GM21381 (cell line): ENCODE measurements at regions not wholly inside any gene's neighbourhood (a gene's known extent, or its start where the extent isn't known, plus 50 kb on each side); places are given as distances from the start of the nearest gene placed in this dataset.
"Not testable (repeated sequence)": the region's sequence is repeated elsewhere in the genome, so short reads cannot be mapped to it uniquely, and the experiment has no call there.

ENCODE experiments used
- ATAC-seq: cut with Tn5 transposase; IDR thresholded peaks from one replicate; pipeline ENCODE4 v1.9.1; 2021; ENCODE audit warnings: mild to moderate bottlenecking, moderate library complexity; ENCODE audit not compliant: unreplicated experiment

DNA sequence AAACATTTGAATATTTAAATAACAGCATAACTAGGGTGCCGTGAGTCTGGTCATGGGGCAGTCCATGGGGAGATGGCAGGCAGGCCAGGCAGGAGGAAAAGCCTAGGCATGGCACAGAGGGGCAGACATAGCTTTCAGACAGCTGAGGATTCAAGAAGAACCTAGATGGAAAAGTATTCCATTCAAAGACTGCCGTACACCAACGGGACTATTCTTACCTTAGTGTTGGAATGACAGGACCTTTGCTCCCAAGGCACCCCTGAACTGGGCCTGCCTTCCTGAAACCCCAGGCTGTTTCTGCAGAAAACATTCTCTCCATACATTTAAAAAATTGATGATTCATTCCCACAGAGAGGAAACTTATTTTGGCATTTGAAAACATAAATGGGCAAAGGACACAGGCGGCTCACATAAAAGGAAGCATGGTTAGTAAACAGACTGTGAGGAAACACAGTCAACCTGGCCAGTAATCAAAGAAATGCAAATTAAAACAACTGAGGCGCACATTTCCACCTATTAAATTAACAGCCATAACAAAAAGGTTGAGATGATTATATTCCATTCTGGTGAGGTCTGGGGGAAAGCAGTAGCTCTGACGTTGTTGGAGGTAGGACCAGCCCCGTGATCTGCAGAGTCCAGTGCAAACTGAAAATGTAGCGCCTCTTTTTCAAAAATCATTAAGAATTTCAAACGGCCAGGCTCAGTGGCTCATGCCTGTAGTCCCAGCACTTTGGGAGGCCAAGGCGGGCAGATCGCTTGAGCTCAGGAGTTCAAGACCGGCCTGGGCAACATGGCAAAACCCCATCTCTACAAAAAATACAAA is 71.3 kb upstream of the SMAD3 start:
- ATAC-seq, result no peak

DNA sequence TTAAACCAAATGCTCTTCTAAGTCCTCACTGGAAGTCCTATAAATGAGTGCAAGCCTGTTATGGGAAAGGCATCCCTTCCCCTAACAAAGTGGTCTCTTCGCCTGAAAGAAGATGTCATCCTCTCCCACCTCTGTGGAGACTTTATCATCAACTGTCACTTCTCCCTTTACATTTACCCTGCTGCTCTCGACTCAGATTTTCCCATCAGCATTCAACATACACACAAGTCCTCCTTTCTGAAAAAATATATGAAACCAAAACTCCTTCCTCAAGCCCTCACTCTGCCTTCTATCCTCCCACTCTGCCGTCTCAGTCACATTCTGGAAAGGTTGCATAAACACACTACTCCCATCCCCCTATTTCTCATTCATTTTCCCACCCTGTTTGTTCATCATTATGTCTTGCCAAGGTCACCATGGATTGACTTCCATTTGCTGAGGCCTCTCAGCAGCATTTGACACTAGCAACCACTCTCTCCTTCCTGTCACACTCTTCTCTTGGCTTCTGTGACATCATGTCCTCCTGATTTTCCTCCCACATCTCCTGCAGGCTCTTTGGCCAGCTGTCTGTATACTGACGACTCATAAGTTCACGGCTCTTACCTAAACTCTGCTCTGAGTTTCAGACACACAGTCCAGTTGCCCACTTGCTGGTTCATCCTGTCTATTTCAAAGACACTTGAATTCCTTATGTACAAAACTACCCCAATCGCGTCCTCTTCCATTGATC is 70.3 kb upstream of the SMAD3 start:
- ATAC-seq, result no peak

GRCh38 chr15:66996094-66996493 is 69.3 kb upstream of the SMAD3 start:
- no peak for ATAC-seq

DNA sequence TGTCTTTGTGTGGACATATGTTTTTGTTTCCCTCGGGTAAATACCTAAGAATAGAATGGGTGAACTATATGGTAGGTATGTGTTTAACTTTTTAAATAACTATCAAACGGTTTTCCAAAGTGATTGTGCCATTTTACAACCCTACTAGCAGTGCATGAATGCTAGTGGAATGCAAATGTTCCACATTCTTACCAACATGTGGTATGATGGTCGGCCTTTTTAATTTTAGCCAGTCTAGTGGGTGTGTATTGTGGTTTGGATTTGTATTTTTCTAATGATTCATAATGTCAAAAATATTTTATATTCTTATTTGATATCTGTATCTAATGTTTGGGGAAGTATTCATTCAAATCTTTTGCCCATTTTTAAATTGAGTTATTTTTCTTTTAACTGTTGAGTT is 68.2 kb upstream of the SMAD3 start:
- no peak for ATAC-seq

DNA sequence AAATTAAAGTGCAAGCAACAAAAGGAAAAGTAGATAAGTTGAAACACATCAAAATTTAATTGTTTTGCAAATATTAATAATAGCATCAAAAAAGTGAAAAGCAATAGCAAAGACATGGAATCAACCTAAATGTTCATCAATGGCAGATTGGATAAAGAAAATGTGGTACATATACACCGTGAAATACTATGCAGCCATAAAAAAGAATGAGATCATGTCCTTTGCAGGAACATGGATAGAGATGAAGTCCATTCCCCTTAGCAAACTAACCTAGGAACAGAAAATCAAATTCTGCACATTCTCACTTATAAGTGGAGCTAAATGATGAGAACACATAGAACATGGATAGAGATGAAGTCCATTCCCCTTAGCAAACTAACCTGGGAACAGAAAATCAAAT is 67.2 kb upstream of the SMAD3 start:
- ATAC-seq, result not testable (repeated sequence)

DNA sequence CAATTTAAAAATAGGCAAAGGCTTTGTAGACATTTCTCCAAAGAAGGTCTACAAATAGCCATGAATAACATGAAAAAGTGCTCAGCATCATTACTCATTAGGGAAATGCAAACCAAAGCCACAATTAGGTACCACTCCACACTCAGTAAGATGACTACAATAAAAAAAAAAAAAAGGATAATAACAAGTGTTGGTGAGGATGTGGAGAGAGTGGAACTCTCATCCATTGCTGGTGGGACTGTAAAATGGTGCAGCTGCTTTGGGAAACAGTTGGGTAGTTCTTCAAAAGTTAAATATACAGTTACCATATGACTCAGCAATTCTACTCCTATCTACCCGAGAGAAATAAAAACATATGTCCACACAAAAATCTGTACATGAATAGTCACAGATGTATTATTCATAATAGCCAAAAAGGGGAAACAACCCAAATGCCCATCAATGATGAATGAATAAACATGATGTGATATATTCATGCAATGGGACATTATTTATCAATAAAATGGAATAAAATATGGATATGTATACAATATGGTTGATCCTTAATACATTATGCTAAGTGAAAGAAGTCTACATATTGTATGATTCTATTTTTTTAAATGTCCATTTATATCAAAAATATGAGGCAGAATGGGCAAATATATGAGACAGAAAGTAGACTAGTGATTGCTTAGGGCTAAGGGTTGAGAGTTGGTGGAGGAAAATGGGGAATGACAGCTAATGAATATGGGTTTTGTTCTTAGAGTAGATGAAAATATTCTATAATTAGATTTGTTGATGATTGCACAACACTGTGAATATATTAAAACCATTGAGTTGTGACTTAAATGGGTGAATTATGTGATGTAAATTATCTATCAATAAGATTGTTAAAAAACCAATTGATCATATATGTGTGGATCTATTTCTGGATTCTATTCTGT is 66.1 kb upstream of the SMAD3 start:
- ATAC-seq, result no peak

- no peak for ATAC-seq
Measured at GRCh38 chr15:67000896-67001295, 64.5 kb upstream of the SMAD3 start.

DNA sequence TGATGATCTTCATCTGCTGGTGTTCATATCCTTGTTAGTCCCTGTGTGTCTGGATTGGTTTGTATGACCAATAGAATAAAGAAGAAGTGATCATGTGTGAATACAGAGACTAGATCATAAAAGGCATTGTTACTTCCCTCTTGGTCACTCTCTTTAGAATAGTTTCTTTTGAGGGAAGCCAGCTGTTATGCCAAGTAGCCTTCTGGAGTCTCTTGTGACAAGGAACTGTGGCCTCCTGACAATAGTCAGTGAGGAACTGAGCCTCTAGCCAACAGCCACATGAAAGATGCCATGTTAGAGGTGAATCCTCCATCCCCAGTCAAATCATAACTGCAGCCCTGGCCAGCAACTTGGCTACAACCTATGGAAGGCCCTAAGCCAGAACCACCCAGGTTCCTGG is 63.0 kb upstream of the SMAD3 start:
- ATAC-seq, result no peak

GRCh38 chr15:67003586-67003985 is 61.8 kb upstream of the SMAD3 start:
- no peak for ATAC-seq

GRCh38 chr15:67004142-67004541 is 61.3 kb upstream of the SMAD3 start:
- ATAC-seq, result no peak

DNA sequence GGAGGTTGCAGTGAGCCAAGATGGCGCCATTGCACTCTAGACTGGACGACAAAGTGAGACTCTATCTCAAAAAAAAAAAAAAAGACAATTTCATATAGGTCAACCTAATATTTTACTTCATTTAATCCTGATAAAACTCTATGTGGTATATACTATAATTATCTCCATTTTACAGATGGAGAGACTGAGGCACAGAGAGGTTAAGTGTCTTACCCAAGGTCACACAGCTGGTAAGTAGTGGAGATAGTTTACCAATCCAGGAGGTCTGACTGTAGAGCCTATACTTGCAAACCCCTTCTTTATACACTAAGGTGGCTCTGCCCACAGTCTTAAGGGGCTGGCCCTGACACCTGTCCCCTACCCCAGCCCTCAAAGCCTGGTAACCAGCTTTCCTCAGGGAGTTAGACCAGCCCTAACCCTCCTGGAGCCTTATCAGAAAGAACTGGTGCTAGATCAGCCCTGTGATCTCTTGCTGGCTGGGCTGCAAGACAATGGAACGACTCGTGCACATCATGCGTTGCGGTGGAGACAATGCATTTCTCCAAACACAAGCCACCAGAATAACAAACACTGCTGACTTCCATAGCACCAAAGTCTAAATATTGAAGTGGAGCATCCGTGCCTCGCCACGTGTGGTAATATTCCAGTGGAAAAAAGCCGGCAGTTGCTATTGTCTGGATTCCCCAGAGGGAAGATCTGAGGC is 60.0 kb upstream of the SMAD3 start:
- ATAC-seq, result no peak

GRCh38 chr15:67006083-67007065 is 59.0 kb upstream of the SMAD3 start:
- no peak for ATAC-seq

GRCh38 chr15:67009576-67010569 is 55.5 kb upstream of the SMAD3 start:
- no peak for ATAC-seq

GRCh38 chr15:67010898-67011616 is 54.3 kb upstream of the SMAD3 start:
- ATAC-seq, result no peak

DNA sequence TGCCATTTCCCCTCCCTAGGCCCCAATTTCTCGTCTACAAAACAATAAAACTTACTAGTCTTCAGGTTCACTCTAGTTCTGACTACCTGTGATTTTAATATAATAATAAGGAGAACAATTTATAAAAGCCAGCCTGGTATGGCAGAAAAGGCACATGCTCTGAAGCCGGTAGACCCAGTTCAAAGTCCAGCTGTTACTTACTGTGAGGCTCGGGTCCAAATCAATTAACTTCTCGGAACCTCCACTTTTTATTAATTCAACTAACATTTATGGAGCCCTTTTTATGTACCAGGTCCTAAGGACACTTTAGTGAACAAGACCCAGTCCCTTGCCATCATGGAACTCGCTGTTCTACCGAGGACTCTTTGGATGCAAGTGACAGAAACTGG is 53.8 kb upstream of the SMAD3 start:
- ATAC-seq, result no peak

DNA sequence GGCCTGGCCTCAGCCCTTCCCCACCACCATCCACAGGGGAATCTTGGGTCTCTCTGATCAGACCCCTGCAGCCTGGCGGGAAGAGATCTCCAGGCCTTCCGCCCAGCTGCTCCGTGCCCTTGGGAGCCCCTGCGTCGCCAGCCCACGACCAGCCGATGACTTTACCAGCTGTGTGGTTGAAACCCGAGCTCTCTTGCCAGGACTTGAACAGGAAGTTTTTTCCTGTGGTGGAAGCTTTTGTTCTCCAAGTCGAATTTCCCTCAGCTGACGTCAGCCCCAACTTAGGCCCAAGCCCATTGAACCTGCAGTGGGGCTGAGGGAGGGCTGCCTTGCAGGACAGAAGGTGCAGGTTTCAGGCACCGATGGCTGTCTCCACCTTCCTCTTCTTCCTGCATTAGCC is 51.7 kb upstream of the SMAD3 start:
- ATAC-seq, result no peak
